ENCODE measurements at regions not wholly inside any gene's neighbourhood (a gene's known extent, or its start where the extent isn't known, plus 50 kb on each side); places are given as distances from the start of the nearest gene placed in this dataset.

- DNase-seq (ENCODE audit: low read depth), result no peak
- H3K4me3 ChIP-seq (ENCODE audit: control insufficient read depth, low read depth, low read length), result no peak overlapping the region
- TF ChIP-seq, protein P1, sequence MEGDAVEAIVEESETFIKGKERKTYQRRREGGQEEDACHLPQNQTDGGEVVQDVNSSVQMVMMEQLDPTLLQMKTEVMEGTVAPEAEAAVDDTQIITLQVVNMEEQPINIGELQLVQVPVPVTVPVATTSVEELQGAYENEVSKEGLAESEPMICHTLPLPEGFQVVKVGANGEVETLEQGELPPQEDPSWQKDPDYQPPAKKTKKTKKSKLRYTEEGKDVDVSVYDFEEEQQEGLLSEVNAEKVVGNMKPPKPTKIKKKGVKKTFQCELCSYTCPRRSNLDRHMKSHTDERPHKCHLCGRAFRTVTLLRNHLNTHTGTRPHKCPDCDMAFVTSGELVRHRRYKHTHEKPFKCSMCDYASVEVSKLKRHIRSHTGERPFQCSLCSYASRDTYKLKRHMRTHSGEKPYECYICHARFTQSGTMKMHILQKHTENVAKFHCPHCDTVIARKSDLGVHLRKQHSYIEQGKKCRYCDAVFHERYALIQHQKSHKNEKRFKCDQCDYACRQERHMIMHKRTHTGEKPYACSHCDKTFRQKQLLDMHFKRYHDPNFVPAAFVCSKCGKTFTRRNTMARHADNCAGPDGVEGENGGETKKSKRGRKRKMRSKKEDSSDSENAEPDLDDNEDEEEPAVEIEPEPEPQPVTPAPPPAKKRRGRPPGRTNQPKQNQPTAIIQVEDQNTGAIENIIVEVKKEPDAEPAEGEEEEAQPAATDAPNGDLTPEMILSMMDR (IDR thresholded peaks at IDR 0.05; ENCODE audit: control insufficient read depth, insufficient read depth, low read depth, low read length, missing control alignments), result no peak
These were observed 252.2 kb upstream of the SOX2 start for GRCh38 chr3:181459516-181459915.

- TF ChIP-seq, protein P1 (IDR thresholded peaks at IDR 0.05; ENCODE audit: control insufficient read depth, insufficient read depth, low read depth, low read length, missing control alignments), result no peak
- no peak overlapping the region for H3K4me3 ChIP-seq (ENCODE audit: control insufficient read depth, low read depth, low read length)
- no peak for DNase-seq (ENCODE audit: low read depth)
These were observed 252.9 kb upstream of the SOX2 start for GRCh38 chr3:181458857-181459256.

GRCh38 chr3:181457756-181458155 is 254.0 kb upstream of the SOX2 start:
- H3K4me3 ChIP-seq (ENCODE audit: control insufficient read depth, low read depth, low read length), result no peak overlapping the region
- no peak for DNase-seq (ENCODE audit: low read depth)
- TF ChIP-seq, protein P1 (IDR thresholded peaks at IDR 0.05; ENCODE audit: control insufficient read depth, insufficient read depth, low read depth, low read length, missing control alignments), result no peak

- TF ChIP-seq, protein P1 (IDR thresholded peaks at IDR 0.05; ENCODE audit: control insufficient read depth, insufficient read depth, low read depth, low read length, missing control alignments), result no peak
- no peak overlapping the region for H3K4me3 ChIP-seq (ENCODE audit: control insufficient read depth, low read depth, low read length)
- DNase-seq (ENCODE audit: low read depth), result no peak
These were observed 254.5 kb upstream of the SOX2 start for GRCh38 chr3:181457190-181457589.

- TF ChIP-seq, protein P1 (IDR thresholded peaks at IDR 0.05; ENCODE audit: control insufficient read depth, insufficient read depth, low read depth, low read length, missing control alignments), result no peak
- H3K4me3 ChIP-seq (ENCODE audit: control insufficient read depth, low read depth, low read length), result no peak overlapping the region
- DNase-seq (ENCODE audit: low read depth), result no peak
These were observed 256.4 kb upstream of the SOX2 start for GRCh38 chr3:181455276-181455675.

GRCh38 chr3:181454451-181455027 is 257.2 kb upstream of the SOX2 start:
- TF ChIP-seq, protein P1 (IDR thresholded peaks at IDR 0.05; ENCODE audit: control insufficient read depth, insufficient read depth, low read depth, low read length, missing control alignments), result no peak
- DNase-seq (ENCODE audit: low read depth), result no peak
- no peak overlapping the region for H3K4me3 ChIP-seq (ENCODE audit: control insufficient read depth, low read depth, low read length)

DNA sequence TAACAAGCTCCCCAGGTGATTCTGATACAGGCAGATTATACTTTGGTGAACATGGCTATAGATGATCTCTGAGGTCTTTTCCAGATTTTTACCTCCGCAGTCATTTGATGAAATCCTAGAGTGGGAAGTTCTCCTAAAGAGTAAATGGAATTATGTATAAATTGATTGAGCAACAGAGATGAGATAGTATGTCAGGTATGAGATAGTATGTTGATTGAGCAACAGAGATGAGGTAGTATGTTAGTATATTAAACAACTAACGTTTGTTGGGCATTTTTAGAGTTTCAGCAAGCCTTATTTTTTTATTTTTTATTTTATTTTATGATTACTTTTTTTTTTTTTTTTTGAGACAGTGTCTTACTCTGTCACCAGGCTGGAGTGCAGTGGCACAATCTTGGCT is 265.0 kb upstream of the SOX2 start:
- H3K4me3 ChIP-seq (ENCODE audit: control insufficient read depth, low read depth, low read length), result no peak overlapping the region
- DNase-seq (ENCODE audit: low read depth), result no peak
- TF ChIP-seq, protein P1 (IDR thresholded peaks at IDR 0.05; ENCODE audit: control insufficient read depth, insufficient read depth, low read depth, low read length, missing control alignments), result no peak
